OCI-LY7 (cell line): ENCODE measurements at regions not wholly inside any gene's neighbourhood (a gene's known extent, or its start where the extent isn't known, plus 50 kb on each side); places are given as distances from the start of the nearest gene placed in this dataset.

Source experiments
- CTCF ChIP-seq: fragments of 200-600 bp; sonication (generic); conservative IDR thresholded peaks from 2 replicates; pipeline ENCODE4 v1.5.1; 2014; ENCODE audit warnings: mild to moderate bottlenecking, antibody characterized with exemption, low read length, moderate library complexity, mixed read lengths
- EZH2phosphoT487 ChIP-seq: fragments of 200-600 bp; sonication (generic); IDR thresholded peaks from 2 replicates; pipeline ENCODE4 v1.6.1; 2018; ENCODE audit warnings: low read depth, borderline replicate concordance, mild to moderate bottlenecking, mixed run types, antibody characterized with exemption, low read length, moderate library complexity, mixed read lengths

DNA sequence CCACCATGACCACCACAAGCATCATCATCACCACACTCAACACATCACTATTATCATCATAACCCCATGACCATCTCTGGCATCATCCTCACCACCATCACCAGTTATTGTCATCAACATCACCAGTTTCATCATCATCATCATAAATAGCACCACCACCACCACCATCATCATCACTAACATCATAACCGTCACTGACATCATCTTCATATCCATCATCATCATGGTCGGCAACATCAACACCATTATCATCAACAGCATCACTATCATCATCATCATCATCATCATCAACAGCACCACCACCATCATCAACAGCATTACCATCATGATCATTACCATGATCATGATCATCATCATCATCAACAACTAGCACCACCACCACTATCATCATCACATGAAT lies 67.2 kb downstream of the MBD3L1 start:
- TF ChIP-seq CTCF (no peak), EZH2phosphoT487 (no peak)
